GM12878 (cell line): ENCODE measurements at regions not wholly inside any gene's neighbourhood (a gene's known extent, or its start where the extent isn't known, plus 50 kb on each side); places are given as distances from the start of the nearest gene placed in this dataset.

Experiments used
- ATAC-seq: fragments of 200-7000 bp; cut with Tn5 transposase; 3 replicates; pipeline ENCODE4 v1.9.1; 2020; ENCODE audit warnings: mild to moderate bottlenecking, moderate library complexity
- BruUV-seq: library from RNA; stranded (reverse); fragments of 400-500 nt; replicated peaks from 2 replicates; lab custom pipeline; 2021; lab: Mats Ljungman, UMichigan
- CTCF ChIA-PET: fragments of 300-600 bp; sonication (Branson Sonifier 250); formaldehyde crosslinking; extraction: SDS; loops from one replicate; lab custom pipeline; 2021; ENCODE audit warnings: inconsistent platforms; lab: Yijun Ruan, JAX
- POLR2A ChIA-PET: fragments of 350-600 bp; formaldehyde crosslinking; extraction: SDS; loops from one replicate; lab custom pipeline; 2021; ENCODE audit warnings: inconsistent platforms; lab: Charles Lee
- RAD21 ChIA-PET: fragments of 300-600 bp; sonication (Branson Sonifier 250); formaldehyde crosslinking; loops from one replicate; lab custom pipeline; 2023; ENCODE audit warnings: antibody characterized with exemption; ENCODE audit not compliant: unreplicated experiment; lab: Charles Lee
- SMC1A ChIA-PET: fragments of 300-600 bp; sonication (Branson Sonifier 250); formaldehyde crosslinking; loops from one replicate; lab custom pipeline; 2023; ENCODE audit not compliant: unreplicated experiment, uncharacterized antibody; lab: Charles Lee
- DNase-seq: peaks from one replicate; pipeline ENCODE4 v3.0.0-alpha.2; 2011; ENCODE audit warnings: low read depth, low spot score
- FAIRE-seq: peaks from 3 replicates; lab custom pipeline; 2011; peaks lifted over from hg19 to GRCh38; lab: Jason Lieb, UNC
- H2AFZ ChIP-seq: 2 replicates; pipeline ENCODE4 v1.6.0; 2011; ENCODE audit warnings: low read depth, low read length, control low read depth; ENCODE audit not compliant: control insufficient read depth
- H3K27ac ChIP-seq: 2 replicates; pipeline ENCODE4 v1.5.1; 2011; ENCODE audit warnings: control low read depth; ENCODE audit not compliant: control insufficient read depth, insufficient read depth
- H3K27me3 ChIP-seq, 2 experiments: replicated peaks in 1 of 2; 2 replicates each; pipeline versions ENCODE4 v1.6.0 to v1.6.1; 2011; ENCODE audit warnings: low read length in 1 of 2; ENCODE audit not compliant: control insufficient read depth in 2 of 2, insufficient read depth in 2 of 2
- H3K36me3 ChIP-seq, 2 experiments: 2 replicates each; pipeline ENCODE4 v1.5.1; 2011; ENCODE audit warnings: low read length in 1 of 2; ENCODE audit not compliant: control insufficient read depth in 2 of 2, insufficient read depth in 2 of 2
- H3K4me1 ChIP-seq: 2 replicates; pipeline ENCODE4 v1.6.1; 2011; ENCODE audit warnings: mild to moderate bottlenecking, low read length, moderate library complexity, mixed read lengths; ENCODE audit not compliant: control insufficient read depth, insufficient read depth
- H3K4me2 ChIP-seq: 2 replicates; pipeline ENCODE4 v1.6.0; 2011; ENCODE audit warnings: control low read depth; ENCODE audit not compliant: control insufficient read depth, insufficient read depth
- H3K4me3 ChIP-seq: fragments of 200-600 bp; sonication (generic); 2 replicates; pipeline ENCODE4 v1.5.1; 2016
- H3K79me2 ChIP-seq: 2 replicates; pipeline ENCODE4 v1.6.0; 2011; ENCODE audit warnings: low read length; ENCODE audit not compliant: control insufficient read depth, insufficient read depth
- H3K9ac ChIP-seq: 2 replicates; pipeline ENCODE4 v1.8.0; 2011; ENCODE audit warnings: low read length, control low read depth, mixed read lengths; ENCODE audit not compliant: control insufficient read depth, insufficient read depth
- H3K9me3 ChIP-seq: replicated peaks from 3 replicates; pipeline ENCODE4 v1.5.1; 2011; ENCODE audit warnings: mild to moderate bottlenecking, low read length; ENCODE audit not compliant: control insufficient read depth, insufficient read depth
- H4K20me1 ChIP-seq: 2 replicates; pipeline ENCODE4 v1.6.0; 2011; ENCODE audit not compliant: control insufficient read depth, insufficient read depth
- FOS ChIP-seq: IDR thresholded peaks from 3 replicates; pipeline ENCODE4 v1.6.1; 2011; ENCODE audit warnings: borderline replicate concordance; ENCODE audit not compliant: insufficient read length; ENCODE audit errors: extremely low read depth
- GATAD2B ChIP-seq: fragments of 450-650 bp; conservative IDR thresholded peaks from 2 replicates; pipeline ENCODE4 v1.6.1; 2017; ENCODE audit warnings: low read depth, mild to moderate bottlenecking, moderate library complexity
- MTA2 ChIP-seq: fragments of 450-650 bp; IDR thresholded peaks from 2 replicates; pipeline ENCODE4 v1.6.1; 2016; ENCODE audit warnings: low read depth, mild to moderate bottlenecking, moderate library complexity
- POLR2AphosphoS5 ChIP-seq: IDR thresholded peaks from 2 replicates; pipeline ENCODE4 v1.6.1; 2011; ENCODE audit warnings: mild to moderate bottlenecking, low read length, inconsistent platforms
- ZNF207 ChIP-seq: fragments of 450-650 bp; IDR thresholded peaks from 2 replicates; pipeline ENCODE4 v1.6.1; 2014; ENCODE audit warnings: antibody characterized with exemption, mild to moderate bottlenecking, borderline replicate concordance
- WGBS: methylation state at CpG from one replicate; pipeline ENCODE4 v1.1.6; 2016; ENCODE audit warnings: low lambda C conversion rate; ENCODE audit not compliant: insufficient replicate concordance, insufficient coverage; ENCODE audit errors: missing lambda C conversion rate; 5-methylcytosine and 5-hydroxymethylcytosine counted together
- in situ Hi-C: fragments of 300-500 bp; cut with MboI; formaldehyde crosslinking; loops from 9 replicates; pipeline ENCODE4 v1.14.3; 2018; ENCODE audit warnings: mixed read lengths
- intact Hi-C: fragments of 100-400 bp; cut with micrococcal nuclease; formaldehyde crosslinking; loops from one replicate; pipeline ENCODE4 v1.14.2; 2022; ENCODE audit not compliant: unreplicated experiment
- TF ChIP-seq, protein P1 (sequence below): fragments of 450-650 bp; IDR thresholded peaks from 2 replicates; pipeline ENCODE4 v1.6.1; 2017; ENCODE audit warnings: borderline replicate concordance
- TF ChIP-seq, protein P2 (sequence below): fragments of 450-650 bp; conservative IDR thresholded peaks from 2 replicates; pipeline ENCODE4 v1.6.1; 2017; ENCODE audit warnings: mild to moderate bottlenecking, moderate library complexity
- TF ChIP-seq, protein P3 (sequence below): IDR thresholded peaks from 2 replicates; pipeline ENCODE4 v1.6.1; 2011; ENCODE audit warnings: mild to moderate bottlenecking, low read depth, low read length, moderate library complexity; ENCODE audit not compliant: insufficient replicate concordance
- TF ChIP-seq, protein P4 (sequence below): IDR thresholded peaks from 2 replicates; pipeline ENCODE4 v1.6.1; 2011; ENCODE audit warnings: low read depth, low read length, improper control_type of control experiment, borderline replicate concordance

DNA sequence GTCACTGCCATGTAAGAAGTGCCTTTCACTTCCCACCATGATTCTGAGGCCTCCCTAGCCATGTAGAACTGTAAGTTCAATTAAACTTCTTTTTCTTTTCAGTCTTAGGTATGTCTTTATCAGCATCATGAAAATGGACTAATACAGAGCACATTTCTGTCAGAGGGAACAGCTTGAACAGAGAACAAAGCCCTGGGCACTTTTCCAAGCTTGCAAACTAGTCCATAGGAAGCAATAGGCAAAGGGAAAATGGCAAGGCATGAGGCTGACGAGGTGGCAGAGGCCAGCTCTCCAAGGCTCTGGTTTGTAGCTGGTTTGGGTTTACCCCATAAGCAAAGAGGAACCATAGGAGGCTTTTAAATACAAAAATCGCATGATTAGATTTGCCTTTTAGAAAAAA is 185.1 kb upstream of the HDDC2 start:
- Histone ChIP-seq H3K27me3 (no peaks in the 10 kb centered on the region), H4K20me1 (no peaks in the 10 kb centered on the region), H3K27ac (no peak overlapping the region), H3K9me3 (no peaks in the 10 kb centered on the region; the same call in 2 of the 3 replicates), H3K36me3 (no peaks in the 10 kb centered on the region), H3K4me1 (no peaks in the 10 kb centered on the region), H3K4me3 (no peak overlapping the region), H2AFZ (no peak overlapping the region), H3K79me2 (no peaks in the 10 kb centered on the region), H3K4me2 (no peak overlapping the region), H3K9ac (no peak overlapping the region)
- no TSS peak for BruUV-seq
- TF ChIP-seq, protein P1, sequence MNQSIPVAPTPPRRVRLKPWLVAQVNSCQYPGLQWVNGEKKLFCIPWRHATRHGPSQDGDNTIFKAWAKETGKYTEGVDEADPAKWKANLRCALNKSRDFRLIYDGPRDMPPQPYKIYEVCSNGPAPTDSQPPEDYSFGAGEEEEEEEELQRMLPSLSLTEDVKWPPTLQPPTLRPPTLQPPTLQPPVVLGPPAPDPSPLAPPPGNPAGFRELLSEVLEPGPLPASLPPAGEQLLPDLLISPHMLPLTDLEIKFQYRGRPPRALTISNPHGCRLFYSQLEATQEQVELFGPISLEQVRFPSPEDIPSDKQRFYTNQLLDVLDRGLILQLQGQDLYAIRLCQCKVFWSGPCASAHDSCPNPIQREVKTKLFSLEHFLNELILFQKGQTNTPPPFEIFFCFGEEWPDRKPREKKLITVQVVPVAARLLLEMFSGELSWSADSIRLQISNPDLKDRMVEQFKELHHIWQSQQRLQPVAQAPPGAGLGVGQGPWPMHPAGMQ = no peak
- no peak for TF ChIP-seq MTA2
- TF ChIP-seq, protein P2, sequence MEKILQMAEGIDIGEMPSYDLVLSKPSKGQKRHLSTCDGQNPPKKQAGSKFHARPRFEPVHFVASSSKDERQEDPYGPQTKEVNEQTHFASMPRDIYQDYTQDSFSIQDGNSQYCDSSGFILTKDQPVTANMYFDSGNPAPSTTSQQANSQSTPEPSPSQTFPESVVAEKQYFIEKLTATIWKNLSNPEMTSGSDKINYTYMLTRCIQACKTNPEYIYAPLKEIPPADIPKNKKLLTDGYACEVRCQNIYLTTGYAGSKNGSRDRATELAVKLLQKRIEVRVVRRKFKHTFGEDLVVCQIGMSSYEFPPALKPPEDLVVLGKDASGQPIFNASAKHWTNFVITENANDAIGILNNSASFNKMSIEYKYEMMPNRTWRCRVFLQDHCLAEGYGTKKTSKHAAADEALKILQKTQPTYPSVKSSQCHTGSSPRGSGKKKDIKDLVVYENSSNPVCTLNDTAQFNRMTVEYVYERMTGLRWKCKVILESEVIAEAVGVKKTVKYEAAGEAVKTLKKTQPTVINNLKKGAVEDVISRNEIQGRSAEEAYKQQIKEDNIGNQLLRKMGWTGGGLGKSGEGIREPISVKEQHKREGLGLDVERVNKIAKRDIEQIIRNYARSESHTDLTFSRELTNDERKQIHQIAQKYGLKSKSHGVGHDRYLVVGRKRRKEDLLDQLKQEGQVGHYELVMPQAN = no peak
- TF ChIP-seq FOS = no peak
- TF ChIP-seq, protein P3, sequence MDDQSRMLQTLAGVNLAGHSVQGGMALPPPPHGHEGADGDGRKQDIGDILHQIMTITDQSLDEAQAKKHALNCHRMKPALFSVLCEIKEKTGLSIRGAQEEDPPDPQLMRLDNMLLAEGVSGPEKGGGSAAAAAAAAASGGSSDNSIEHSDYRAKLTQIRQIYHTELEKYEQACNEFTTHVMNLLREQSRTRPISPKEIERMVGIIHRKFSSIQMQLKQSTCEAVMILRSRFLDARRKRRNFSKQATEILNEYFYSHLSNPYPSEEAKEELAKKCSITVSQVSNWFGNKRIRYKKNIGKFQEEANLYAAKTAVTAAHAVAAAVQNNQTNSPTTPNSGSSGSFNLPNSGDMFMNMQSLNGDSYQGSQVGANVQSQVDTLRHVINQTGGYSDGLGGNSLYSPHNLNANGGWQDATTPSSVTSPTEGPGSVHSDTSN = no peak
- TF ChIP-seq POLR2AphosphoS5 = no peak
- TF ChIP-seq GATAD2B = no peak
- TF ChIP-seq, protein P4, sequence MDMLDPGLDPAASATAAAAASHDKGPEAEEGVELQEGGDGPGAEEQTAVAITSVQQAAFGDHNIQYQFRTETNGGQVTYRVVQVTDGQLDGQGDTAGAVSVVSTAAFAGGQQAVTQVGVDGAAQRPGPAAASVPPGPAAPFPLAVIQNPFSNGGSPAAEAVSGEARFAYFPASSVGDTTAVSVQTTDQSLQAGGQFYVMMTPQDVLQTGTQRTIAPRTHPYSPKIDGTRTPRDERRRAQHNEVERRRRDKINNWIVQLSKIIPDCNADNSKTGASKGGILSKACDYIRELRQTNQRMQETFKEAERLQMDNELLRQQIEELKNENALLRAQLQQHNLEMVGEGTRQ = no peak
- TF ChIP-seq ZNF207 = no peak
- whole genome bisulfite sequencing = 2% methylated on average over 2 of the region's 2 CpGs
- ChIA-PET POLR2A (no interaction called here), RAD21 (no interaction called here), CTCF (no interaction called here), SMC1A (no interaction called here)
- FAIRE-seq = no peak
- no peak for DNase-seq
- in situ Hi-C loops = no loop called here
- intact Hi-C loops = no loop called here
- ATAC-seq = no peak
